ENCODE measurements at regions not wholly inside any gene's neighbourhood (a gene's known extent, or its start where the extent isn't known, plus 50 kb on each side); places are given as distances from the start of the nearest gene placed in this dataset.
A peak's percentile ranks its signal among the peaks of the same experiment; 100 is the strongest.

GRCh38 chr3:43921056-43921648 is 230.4 kb downstream of the ABHD5 start:
- Histone ChIP-seq H3K4me3 (ENCODE audit: low read length) (no peak overlapping the region), H3K4me1 (ENCODE audit: control insufficient read depth, insufficient read depth, low read length) (peaks cover 5% of the 10 kb centered on the region), H3K9me3 (ENCODE audit: control insufficient read depth, low read length) (peaks cover 8% of the 10 kb centered on the region), H3K36me3 (ENCODE audit: control insufficient read depth, insufficient read depth, low read length, severe bottlenecking) (no peaks in the 10 kb centered on the region), H3K9ac (ENCODE audit: low read length) (no peak overlapping the region), H3K27me3 (replicated peaks; ENCODE audit: control insufficient read depth, insufficient read depth, low read length) (peaks cover 3% of the 10 kb centered on the region)
- no peak for DNase-seq (ENCODE audit: low read depth)

- Histone ChIP-seq H3K27me3 (replicated peaks; ENCODE audit: control insufficient read depth, insufficient read depth, low read length) (peaks cover 3% of the 10 kb centered on the region), H3K4me3 (ENCODE audit: low read length) (no peak overlapping the region), H3K36me3 (ENCODE audit: control insufficient read depth, insufficient read depth, low read length, severe bottlenecking) (no peaks in the 10 kb centered on the region), H3K9me3 (ENCODE audit: control insufficient read depth, low read length) (no peaks in the 10 kb centered on the region), H3K9ac (ENCODE audit: low read length) (no peak overlapping the region), H3K4me1 (ENCODE audit: control insufficient read depth, insufficient read depth, low read length) (peaks cover 5% of the 10 kb centered on the region)
- DNase-seq (ENCODE audit: low read depth): no peak
These were observed 231.6 kb downstream of the ABHD5 start for GRCh38 chr3:43922374-43922773.

- H3K27me3 ChIP-seq (replicated peaks; ENCODE audit: control insufficient read depth, insufficient read depth, low read length): peaks cover 3% of the 10 kb centered on the region
- no peak for DNase-seq (ENCODE audit: low read depth)
- no peaks in the 10 kb centered on the region for H3K36me3 ChIP-seq (ENCODE audit: control insufficient read depth, insufficient read depth, low read length, severe bottlenecking)
- H3K9ac ChIP-seq (ENCODE audit: low read length): no peak overlapping the region
- H3K4me1 ChIP-seq (ENCODE audit: control insufficient read depth, insufficient read depth, low read length): peaks cover 5% of the 10 kb centered on the region
- no peaks in the 10 kb centered on the region for H3K9me3 ChIP-seq (ENCODE audit: control insufficient read depth, low read length)
- H3K4me3 ChIP-seq (ENCODE audit: low read length): no peak overlapping the region
These were observed 232.6 kb downstream of the ABHD5 start for GRCh38 chr3:43923104-43923882.

- Histone ChIP-seq H3K4me3 (ENCODE audit: low read length) (no peak overlapping the region), H3K9me3 (ENCODE audit: control insufficient read depth, low read length) (no peaks in the 10 kb centered on the region), H3K9ac (ENCODE audit: low read length) (no peak overlapping the region), H3K4me1 (ENCODE audit: control insufficient read depth, insufficient read depth, low read length) (no peaks in the 10 kb centered on the region), H3K36me3 (ENCODE audit: control insufficient read depth, insufficient read depth, low read length, severe bottlenecking) (no peaks in the 10 kb centered on the region), H3K27me3 (replicated peaks; ENCODE audit: control insufficient read depth, insufficient read depth, low read length) (peaks cover 3% of the 10 kb centered on the region)
- DNase-seq (ENCODE audit: low read depth): no peak
These were observed 235.3 kb downstream of the ABHD5 start for GRCh38 chr3:43926055-43926454.

GRCh38 chr3:43932921-43933320 is 242.2 kb downstream of the ABHD5 start:
- no peaks in the 10 kb centered on the region for H3K4me1 ChIP-seq (ENCODE audit: control insufficient read depth, insufficient read depth, low read length)

GRCh38 chr3:43948013-43948412 is 257.3 kb downstream of the ABHD5 start:
- no peak for DNase-seq (ENCODE audit: low read depth)
- H3K4me1 ChIP-seq (ENCODE audit: control insufficient read depth, insufficient read depth, low read length): no peaks in the 10 kb centered on the region
- H3K36me3 ChIP-seq (ENCODE audit: control insufficient read depth, insufficient read depth, low read length, severe bottlenecking): no peaks in the 10 kb centered on the region
- H3K4me3 ChIP-seq (ENCODE audit: low read length): no peak overlapping the region
- peaks cover 57% of the 10 kb centered on the region for H3K27me3 ChIP-seq (replicated peaks; ENCODE audit: control insufficient read depth, insufficient read depth, low read length)
- no peak overlapping the region for H3K9ac ChIP-seq (ENCODE audit: low read length)
- H3K9me3 ChIP-seq (ENCODE audit: control insufficient read depth, low read length): no peaks in the 10 kb centered on the region

More at GRCh38 chr3:43932921-43933320, 242.2 kb downstream of the ABHD5 start:
- Histone ChIP-seq H3K36me3 (ENCODE audit: control insufficient read depth, insufficient read depth, low read length, severe bottlenecking) (no peaks in the 10 kb centered on the region), H3K9me3 (ENCODE audit: control insufficient read depth, low read length) (peaks cover 3% of the 10 kb centered on the region), H3K9ac (ENCODE audit: low read length) (no peak overlapping the region), H3K27me3 (replicated peaks; ENCODE audit: control insufficient read depth, insufficient read depth, low read length) (no peaks in the 10 kb centered on the region), H3K4me3 (ENCODE audit: low read length) (no peak overlapping the region)
- DNase-seq (ENCODE audit: low read depth): peak; percentile 76

GRCh38 chr3:43949594-43949993 is 258.9 kb downstream of the ABHD5 start:
- H3K36me3 ChIP-seq (ENCODE audit: control insufficient read depth, insufficient read depth, low read length, severe bottlenecking): no peaks in the 10 kb centered on the region
- peaks cover 11% of the 10 kb centered on the region for H3K4me1 ChIP-seq (ENCODE audit: control insufficient read depth, insufficient read depth, low read length)
- H3K9me3 ChIP-seq (ENCODE audit: control insufficient read depth, low read length): no peaks in the 10 kb centered on the region
- H3K4me3 ChIP-seq (ENCODE audit: low read length): no peak overlapping the region
- H3K9ac ChIP-seq (ENCODE audit: low read length): no peak overlapping the region
- H3K27me3 ChIP-seq (replicated peaks; ENCODE audit: control insufficient read depth, insufficient read depth, low read length): peaks cover 57% of the 10 kb centered on the region
- no peak for DNase-seq (ENCODE audit: low read depth)

GRCh38 chr3:43950775-43951174 is 260.0 kb downstream of the ABHD5 start:
- no peaks in the 10 kb centered on the region for H3K36me3 ChIP-seq (ENCODE audit: control insufficient read depth, insufficient read depth, low read length, severe bottlenecking)
- no peaks in the 10 kb centered on the region for H3K9me3 ChIP-seq (ENCODE audit: control insufficient read depth, low read length)
- DNase-seq (ENCODE audit: low read depth): no peak
- no peak overlapping the region for H3K4me3 ChIP-seq (ENCODE audit: low read length)
- H3K4me1 ChIP-seq (ENCODE audit: control insufficient read depth, insufficient read depth, low read length): peaks cover 11% of the 10 kb centered on the region
- no peak overlapping the region for H3K9ac ChIP-seq (ENCODE audit: low read length)
- peaks cover 64% of the 10 kb centered on the region for H3K27me3 ChIP-seq (replicated peaks; ENCODE audit: control insufficient read depth, insufficient read depth, low read length)

- no peaks in the 10 kb centered on the region for H3K36me3 ChIP-seq (ENCODE audit: control insufficient read depth, insufficient read depth, low read length, severe bottlenecking)
- H3K4me3 ChIP-seq (ENCODE audit: low read length): no peak overlapping the region
- no peaks in the 10 kb centered on the region for H3K9me3 ChIP-seq (ENCODE audit: control insufficient read depth, low read length)
- no peak overlapping the region for H3K9ac ChIP-seq (ENCODE audit: low read length)
- H3K4me1 ChIP-seq (ENCODE audit: control insufficient read depth, insufficient read depth, low read length): peaks cover 11% of the 10 kb centered on the region
- no peak for DNase-seq (ENCODE audit: low read depth)
- peaks cover 62% of the 10 kb centered on the region for H3K27me3 ChIP-seq (replicated peaks; ENCODE audit: control insufficient read depth, insufficient read depth, low read length)
These were observed 261.1 kb downstream of the ABHD5 start for GRCh38 chr3:43951813-43952212.

GRCh38 chr3:43953380-43953779 is 262.6 kb downstream of the ABHD5 start:
- H3K4me3 ChIP-seq (ENCODE audit: low read length): no peak overlapping the region
- peaks cover 11% of the 10 kb centered on the region for H3K4me1 ChIP-seq (ENCODE audit: control insufficient read depth, insufficient read depth, low read length)
- DNase-seq (ENCODE audit: low read depth): no peak
- no peaks in the 10 kb centered on the region for H3K36me3 ChIP-seq (ENCODE audit: control insufficient read depth, insufficient read depth, low read length, severe bottlenecking)
- H3K27me3 ChIP-seq (replicated peaks; ENCODE audit: control insufficient read depth, insufficient read depth, low read length): peaks cover 54% of the 10 kb centered on the region
- H3K9ac ChIP-seq (ENCODE audit: low read length): no peak overlapping the region
- H3K9me3 ChIP-seq (ENCODE audit: control insufficient read depth, low read length): no peaks in the 10 kb centered on the region

- no peak overlapping the region for H3K9ac ChIP-seq (ENCODE audit: low read length)
- no peaks in the 10 kb centered on the region for H3K36me3 ChIP-seq (ENCODE audit: control insufficient read depth, insufficient read depth, low read length, severe bottlenecking)
- peaks cover 48% of the 10 kb centered on the region for H3K27me3 ChIP-seq (replicated peaks; ENCODE audit: control insufficient read depth, insufficient read depth, low read length)
- no peak overlapping the region for H3K4me3 ChIP-seq (ENCODE audit: low read length)
- peak; percentile 64 for DNase-seq (ENCODE audit: low read depth)
- peaks cover 11% of the 10 kb centered on the region for H3K4me1 ChIP-seq (ENCODE audit: control insufficient read depth, insufficient read depth, low read length)
- H3K9me3 ChIP-seq (ENCODE audit: control insufficient read depth, low read length): no peaks in the 10 kb centered on the region
These were observed 263.3 kb downstream of the ABHD5 start for GRCh38 chr3:43953814-43954692.
